GM21367 (cell line): ENCODE measurements at regions not wholly inside any gene's neighbourhood (a gene's known extent, or its start where the extent isn't known, plus 50 kb on each side); places are given as distances from the start of the nearest gene placed in this dataset.

ENCODE experiments used
- ATAC-seq: cut with Tn5 transposase; IDR thresholded peaks from one replicate; pipeline ENCODE4 v1.9.1; 2021; ENCODE audit not compliant: unreplicated experiment

DNA sequence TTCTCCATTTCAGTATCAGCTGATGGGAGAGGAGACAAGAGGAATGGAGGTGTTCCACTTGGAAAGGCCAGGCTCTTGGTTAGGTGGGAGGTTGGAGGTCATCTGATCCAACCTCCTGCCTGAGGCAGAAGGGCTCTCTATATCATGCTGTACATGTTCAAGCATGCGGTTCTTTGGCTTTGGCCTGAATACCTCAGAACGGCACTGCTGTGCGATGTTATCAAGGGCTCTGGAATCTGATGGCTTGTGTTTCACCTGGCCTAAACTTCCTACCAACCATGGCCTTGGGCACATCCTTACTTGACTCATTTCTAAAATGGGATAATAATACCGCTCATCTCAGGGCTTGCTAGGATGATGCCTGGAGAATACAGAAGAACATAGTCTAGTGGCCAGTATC, 90.1 kb upstream of the FAM169A start:
- ATAC-seq = no peak

DNA sequence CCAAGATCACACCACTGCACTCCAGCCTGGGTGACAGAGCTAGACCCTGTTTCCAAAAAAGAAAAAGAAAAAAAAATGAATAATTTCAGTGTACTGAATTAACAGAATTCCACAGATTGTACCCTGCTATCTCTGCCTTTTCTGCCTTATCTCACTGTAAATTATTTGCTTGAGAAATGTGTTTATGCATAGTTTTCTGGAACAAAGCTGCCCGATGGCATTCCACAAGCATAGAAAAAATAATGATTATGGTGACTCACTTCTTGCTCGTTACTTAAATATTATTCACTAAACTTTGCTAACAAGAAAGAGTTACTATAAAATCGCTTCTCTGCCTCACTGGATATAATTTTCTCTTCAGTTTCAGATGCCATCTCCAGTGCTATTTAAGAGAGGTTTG, 88.7 kb upstream of the FAM169A start:
- no peak for ATAC-seq

DNA sequence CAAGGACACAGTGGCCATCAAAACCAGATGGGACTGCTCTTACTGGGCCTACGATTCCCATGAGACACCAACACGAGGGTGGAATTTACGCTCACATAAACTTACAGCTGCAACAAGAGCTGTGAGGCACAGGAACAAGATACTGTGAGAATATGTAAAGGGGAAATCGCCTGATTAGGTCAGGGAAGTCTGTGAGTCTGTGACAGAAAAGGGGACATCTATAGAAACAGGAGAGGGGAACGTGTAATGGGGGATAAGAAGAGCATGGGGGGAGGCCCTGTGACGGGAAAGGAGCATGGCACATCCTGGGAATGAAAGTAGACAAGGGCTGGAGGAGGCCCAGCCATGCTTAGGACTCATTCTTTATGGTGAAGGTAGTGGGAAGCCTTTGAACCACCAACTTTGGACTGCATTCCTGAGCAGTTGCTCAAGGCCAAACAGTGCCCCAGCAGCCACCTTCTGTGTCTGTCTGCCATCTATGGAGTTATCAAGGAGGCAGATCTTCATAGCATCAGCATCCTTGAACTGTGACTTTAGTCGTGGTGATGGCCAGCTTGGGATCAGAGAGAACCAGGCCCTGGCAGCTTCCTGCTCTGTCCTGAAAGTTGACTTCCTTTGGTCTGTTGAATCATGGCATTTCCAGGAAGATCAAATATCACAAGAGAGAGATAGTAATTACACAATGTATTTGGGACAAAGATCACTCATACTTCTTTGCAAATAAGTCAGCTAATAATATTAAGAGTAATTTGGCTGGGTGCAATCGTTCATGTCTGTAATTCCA, 87.9 kb upstream of the FAM169A start:
- ATAC-seq = no peak

DNA sequence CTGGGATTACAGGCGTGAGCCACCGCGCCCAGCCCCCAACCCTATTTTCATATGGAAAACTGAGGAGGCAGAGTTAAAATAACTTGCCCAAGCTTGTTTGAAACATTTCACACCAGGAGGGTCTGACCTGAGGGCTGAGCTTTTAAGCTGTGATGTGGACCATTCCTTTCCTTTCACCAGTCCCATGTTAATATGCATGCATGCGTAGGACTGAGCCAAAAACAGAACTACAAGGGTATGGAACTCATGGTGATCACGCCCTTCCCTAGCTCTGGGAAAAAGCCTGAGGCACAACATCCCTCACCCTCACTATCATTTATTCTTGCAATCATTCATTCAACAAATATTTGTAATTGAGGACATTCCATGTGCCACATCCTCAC, 87.4 kb upstream of the FAM169A start:
- ATAC-seq = no peak

DNA sequence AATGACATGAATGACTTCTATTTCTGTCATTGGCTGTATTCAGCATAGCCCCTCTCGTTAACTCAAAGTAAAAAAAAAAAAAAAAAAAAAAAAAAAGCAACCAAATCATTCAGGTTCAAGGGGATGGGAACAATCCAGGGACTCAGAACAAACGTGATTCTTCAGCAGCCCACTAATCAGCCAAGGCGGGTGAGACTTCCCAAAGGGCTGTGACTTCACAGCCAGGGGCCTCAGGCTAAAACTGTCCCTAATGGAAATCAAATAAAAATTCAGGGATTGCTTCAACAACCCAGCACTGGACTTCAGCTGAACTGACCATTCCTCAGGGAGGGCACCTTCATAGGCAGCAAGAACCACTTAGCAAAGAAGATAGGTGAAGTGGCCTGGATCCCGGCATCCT, 86.2 kb upstream of the FAM169A start:
- ATAC-seq = no peak

DNA sequence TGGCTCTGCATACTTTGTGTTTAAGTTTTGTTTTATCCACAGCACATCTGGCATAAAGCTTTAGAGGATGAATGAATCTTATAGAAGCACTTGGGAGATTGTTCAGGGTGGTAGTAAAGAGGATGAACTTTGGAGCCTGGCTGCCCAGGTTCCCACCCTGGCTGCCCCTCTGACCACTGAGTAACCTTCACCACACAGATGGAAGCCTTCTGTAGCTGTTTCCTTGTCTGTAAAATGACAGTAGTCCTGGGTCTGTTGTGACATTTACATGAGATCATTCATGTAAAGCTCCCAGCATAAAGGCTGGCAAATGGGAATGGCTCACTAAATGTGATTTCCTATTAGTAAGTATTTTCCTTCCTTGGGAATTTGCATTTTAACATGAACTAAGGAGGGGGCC, 85.7 kb upstream of the FAM169A start:
- ATAC-seq = no peak

DNA sequence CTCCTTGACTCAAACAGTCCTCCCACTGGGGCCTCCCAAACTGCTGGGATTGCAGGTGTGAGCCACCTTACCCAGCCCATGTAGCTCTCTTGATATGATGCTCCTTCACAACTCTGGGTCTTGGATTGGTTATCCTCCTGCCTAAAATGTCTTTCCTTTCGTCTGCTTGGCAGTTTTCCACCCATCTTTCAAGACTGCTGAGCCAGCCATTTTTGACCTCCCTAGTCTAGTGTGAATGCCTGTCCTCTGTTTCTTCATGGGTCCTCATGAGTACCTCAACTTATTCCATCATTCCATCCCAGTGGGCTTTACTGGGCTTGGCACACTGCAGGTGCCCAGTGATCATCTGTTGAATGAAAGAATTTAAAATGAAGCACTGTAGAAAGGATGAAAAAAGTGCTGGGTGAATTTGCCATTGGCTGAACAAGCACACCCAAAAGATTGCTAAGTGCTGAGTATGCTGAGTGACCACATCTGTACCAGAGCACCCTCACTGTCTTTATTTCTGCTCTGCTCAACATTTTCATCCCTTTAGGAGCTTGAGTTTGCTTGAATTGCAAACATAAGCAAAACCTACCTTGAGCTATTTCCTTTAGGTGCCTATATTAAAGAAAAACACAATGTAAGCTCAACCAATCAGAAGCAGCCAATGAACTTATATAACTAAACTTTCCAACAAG, 84.8 kb upstream of the FAM169A start:
- ATAC-seq = no peak

DNA sequence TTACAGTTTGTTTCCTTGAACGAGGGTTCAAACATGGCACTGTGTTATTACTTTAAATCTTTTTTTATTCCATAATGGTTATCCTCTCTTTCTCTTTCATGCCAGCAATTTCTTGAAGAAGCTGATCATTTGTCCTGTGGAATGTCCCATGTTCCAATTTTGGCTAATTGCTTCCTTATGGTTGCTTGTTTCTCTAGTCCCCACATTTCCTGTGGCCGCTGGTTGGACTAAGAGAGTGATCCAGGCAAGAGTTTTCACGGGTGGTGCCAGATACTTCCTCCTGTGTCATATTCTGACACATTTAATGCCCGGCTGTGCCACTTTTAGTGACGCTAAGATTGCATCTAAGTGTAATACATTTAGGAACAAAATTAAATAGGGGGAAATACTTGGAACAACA, 83.8 kb upstream of the FAM169A start:
- no peak for ATAC-seq

DNA sequence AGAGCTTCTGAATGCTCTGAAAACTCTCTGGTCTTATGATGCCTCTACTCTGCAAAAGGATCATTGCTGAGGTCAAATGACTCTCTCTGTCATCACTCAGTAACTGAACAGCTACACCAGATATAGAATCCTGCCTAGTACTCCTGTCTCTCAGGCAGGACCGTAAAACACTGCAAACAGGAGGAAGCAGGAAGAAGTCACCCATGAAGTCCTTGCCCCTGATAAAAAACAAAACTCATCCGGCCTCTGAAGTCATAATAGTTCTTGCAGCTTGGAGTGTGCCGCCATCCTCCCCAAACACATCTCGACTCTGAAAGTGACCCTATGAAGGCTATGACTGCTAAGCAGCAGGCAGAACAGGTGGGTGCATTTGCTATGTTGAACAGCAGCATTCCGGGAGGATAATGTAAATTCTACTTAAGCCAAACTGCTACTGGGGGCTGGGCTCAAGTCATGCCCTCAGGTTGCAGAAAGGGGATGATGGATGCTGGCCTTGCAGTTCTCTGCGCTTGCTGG, 81.9 kb upstream of the FAM169A start:
- ATAC-seq = no peak

DNA sequence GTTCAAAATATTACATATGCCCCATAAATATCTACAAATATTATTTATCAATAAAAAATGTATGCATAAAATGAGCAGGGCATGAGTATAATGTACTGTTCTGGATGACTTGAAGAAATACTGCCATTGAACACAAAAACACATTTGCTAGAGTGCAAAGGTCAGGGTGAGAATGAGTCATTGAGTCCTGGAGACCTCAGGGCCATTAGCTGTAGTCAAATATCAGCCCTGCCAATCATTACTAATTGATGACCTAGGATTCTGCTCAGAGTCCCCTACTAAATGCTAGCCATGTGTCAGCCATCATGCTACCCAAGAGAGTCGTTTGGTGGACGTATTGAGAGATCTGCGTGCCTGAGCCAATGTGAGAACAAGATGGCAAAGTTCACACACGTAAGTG, 80.3 kb upstream of the FAM169A start:
- ATAC-seq = no peak

DNA sequence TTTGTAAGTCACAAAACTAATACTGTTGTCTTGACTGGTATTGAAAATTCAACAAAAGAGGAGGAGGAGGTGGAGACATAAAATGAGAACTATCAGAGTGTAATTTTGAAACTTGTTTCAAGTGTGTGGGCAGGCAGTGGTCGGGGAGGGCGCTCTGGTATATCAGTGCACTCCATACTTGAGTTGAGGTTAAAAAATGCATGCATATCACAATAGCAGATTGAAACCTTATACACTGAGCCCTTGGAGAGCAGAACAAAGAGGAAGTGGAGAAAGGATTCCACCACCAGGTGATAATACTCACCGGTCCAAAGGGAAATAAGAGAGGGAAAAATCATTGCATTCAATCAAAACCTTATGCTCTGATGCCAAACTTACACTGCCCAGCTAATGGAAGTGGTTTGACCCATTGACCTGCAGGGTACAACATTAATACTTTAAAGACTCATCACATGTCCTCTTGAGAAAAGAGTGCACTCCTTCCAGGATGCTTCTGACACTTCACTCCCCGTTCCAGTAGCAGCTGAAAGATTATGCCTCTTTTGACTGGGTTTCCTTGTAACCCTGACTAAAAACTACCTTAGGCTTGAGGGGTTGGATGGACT, 79.5 kb upstream of the FAM169A start:
- peak; percentile 62 for ATAC-seq

DNA sequence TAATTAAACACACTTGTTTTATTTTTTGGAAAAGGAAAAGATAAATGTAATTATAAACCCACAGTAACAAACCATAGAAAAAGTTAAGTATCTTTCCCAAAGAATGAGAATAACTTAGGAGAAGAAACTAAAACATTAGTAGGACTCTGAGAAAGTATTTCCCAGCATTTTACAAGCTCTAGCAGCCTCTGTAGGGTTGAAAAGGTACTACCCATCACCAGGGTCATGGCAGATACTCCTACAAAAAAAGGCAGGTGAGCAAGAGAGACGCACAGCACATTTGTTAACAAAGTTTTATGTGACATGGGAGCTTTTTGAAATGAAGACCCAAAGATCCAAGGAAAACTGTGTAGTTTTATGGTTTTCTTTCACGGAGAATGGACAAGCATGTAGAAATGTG, 77.7 kb upstream of the FAM169A start:
- ATAC-seq = no peak

DNA sequence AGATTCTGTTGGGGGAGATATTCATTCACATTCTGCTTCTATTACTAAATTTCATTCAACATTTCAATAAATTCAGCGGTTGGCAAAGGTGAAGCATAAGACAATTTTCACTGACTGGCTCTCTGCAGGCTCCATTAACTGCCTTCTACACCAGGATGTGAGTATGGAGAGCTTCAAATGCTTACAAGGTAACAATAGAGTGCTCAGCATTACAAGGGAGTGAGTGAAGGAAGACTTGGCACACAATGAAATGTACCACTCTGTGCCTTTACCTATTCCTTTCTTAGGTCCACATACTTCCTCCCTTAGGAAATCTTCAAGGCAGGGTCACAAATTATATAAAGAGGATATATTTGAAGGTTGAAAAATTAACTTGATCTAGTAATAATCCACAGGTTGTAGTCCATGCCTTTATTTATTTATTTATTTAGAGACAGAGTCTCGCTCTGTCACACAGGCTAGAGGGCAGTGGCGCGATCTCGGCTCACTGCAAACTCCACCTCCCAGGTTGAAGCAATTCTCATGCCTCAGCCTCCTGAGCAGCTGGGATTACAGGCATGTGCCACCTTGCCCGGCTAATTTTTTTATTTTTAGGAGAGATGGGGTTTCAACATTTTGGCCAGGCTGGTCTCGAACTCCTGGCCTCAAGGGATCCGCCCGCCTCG, 76.6 kb upstream of the FAM169A start:
- no peak for ATAC-seq

DNA sequence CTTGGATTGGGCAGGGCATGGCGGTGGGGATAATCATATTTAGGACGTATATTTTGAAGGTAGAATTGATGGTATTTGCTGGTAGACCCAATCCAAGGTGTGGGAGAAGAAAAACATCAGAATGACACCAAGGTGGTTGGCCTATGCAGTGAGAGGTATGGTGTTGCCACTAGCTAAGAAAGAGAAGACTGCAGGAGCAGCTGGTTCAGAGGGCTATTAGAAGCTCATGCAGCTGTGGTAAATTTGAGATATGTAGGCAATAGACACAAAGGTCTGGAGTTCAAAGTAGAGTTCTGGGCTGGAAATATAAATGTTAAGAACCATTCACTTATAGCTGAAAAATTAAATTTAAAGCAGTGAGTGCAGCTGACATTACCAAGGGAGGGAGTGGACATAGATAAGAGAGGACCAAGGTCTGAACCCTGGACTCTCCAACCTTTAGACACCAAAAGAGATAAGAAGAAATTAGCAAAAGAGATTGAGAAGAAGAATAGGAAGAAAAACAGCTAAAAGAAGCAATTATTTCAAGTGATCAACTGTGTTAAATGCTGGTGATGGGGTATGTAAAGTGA, 74.7 kb upstream of the FAM169A start:
- ATAC-seq = no peak

DNA sequence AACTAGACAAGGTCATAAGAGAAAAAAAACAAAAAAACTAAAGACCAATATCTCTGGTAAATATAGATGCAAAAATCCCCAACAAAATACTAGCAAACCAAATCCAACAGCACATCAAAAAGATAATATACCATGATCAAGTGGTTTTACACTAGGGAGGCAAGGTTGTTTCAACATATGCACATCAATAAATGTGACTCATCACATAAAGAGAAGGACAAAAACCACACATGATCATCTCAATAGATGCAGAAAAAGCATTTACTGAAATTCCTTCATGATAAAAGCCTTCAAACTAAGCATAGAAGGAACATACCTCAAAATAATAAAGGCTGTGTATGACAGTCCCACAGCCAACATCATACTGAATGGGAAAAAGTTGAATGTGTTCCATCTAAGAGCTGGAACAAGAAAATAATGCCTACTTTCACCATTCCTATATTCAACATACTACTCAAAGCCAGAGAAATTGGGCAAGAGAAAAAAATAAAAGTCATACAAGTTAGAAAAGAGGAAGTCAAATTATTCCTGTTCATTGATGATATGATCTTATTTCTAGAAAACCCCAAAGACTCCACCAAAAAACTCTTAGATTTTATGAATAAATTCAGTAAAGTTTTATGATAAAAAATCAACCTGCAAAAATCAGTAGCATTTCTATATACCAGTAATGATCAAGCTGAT, 72.2 kb upstream of the FAM169A start:
- ATAC-seq = no peak

DNA sequence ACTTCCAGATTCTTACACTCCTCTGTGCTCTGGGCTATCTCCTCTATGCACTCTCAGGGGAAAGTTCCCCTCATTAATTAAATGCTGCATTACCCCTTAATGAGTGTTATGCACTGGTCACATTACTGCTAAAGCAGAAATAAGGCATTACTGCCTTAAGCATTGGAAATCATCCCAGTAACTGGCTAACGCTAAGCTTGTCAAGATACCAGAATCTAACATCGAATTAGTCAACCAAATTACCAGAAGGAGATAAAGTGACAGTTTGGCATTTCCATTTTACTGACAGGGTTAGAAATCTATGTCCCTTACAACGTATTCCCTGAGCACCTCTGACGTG, 69.5 kb upstream of the FAM169A start:
- no peak for ATAC-seq

DNA sequence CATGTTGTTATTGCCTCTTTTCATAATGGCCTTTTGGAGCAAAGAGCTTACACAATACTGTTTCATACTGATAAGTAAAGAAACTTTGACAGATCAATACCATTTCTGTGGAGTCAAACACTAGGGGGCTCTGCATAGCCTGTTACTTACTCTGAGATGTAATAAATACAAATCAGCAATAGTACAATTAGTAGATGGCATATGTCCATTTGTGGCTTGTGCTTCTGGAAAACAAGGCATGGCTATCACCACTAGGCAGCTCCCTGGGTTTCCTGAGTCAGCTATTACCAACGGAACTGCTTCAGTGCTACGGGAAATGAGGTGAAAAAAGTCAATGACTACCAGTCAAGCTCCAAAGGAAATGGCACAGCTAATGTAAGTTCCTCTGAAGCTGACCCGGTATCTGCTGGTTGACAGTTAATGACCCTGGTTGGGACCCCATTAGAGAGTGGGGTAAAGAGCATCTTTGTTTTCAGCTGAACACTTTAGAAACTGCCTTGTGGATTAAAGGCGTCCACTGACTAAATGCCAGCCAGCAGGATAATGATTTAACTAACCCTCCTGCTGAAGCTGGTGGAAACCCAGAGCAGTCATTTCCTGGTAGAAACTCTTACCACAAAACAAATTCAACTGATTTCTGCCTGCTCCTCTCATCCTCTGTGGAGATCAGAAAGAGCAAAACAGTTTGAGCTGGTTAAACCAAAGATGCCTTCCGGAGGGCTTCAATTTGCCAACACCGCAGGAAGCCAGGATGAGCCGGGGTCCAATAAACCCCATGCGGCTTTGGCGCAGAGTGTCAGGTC, 69.0 kb upstream of the FAM169A start:
- ATAC-seq = no peak

DNA sequence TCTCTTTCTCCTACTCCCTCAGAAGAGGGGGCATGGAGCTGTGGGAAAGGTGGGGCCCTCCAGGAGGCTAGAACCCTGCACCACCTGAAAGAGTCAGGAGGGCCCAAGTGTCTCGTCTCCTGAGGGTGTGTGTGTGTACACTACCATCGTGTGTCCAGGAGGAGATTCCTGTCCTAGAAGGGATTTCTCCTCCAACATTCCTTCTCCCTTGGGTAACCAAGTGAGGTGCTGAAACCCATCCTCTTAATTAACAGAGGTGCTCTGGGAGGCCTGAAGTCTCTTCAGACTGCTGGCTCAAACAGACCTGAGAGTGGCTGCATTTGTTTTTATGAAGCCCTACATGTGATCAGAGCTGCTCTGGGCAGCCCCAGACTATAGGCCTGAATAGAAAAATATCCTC, 61.1 kb upstream of the FAM169A start:
- no peak for ATAC-seq

DNA sequence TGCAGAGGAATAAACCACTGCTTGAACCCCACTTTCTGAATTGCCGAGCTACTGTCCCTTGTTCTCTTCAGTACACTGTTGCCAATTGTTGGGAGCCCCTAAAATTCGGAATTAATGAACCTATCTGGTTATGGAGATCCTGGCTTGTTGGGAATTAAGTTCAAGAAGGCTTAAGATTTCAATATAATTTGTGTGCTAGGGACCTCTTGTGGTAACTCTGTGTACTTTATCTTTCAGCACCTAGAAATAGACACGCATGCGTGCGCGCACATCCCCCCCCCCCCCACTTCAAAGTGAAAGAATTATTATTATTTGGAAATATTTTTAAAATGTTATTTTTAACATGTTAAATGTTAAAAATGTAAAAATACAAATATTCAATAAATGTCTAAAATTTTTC, 53.3 kb upstream of the FAM169A start:
- no peak for ATAC-seq

DNA sequence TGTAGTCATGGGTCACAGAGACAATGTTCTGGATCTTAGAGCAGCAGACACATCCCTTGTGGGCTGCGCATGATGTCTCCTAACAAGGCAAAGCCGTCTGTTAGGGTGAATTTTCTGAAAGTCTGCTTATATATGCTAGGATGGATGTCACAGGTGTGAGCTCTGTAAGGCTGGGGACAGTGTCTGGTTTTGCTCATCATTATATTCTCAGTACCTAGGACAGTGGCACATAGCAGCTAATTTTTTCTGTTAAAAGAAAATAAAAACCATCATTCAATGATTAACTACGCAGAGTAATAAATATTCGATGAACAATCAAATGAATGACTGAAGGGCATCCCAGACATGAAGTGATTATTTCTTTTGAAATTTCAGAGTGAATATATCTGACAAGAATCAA, 52.9 kb upstream of the FAM169A start:
- no peak for ATAC-seq
